HG02623 (cell line): ENCODE measurements at regions not wholly inside any gene's neighbourhood (a gene's known extent, or its start where the extent isn't known, plus 50 kb on each side); places are given as distances from the start of the nearest gene placed in this dataset.
"Not testable (repeated sequence)": the region's sequence is repeated elsewhere in the genome, so short reads cannot be mapped to it uniquely, and the experiment has no call there.

ENCODE experiments used
- ATAC-seq: cut with Tn5 transposase; IDR thresholded peaks from one replicate; pipeline ENCODE4 v1.9.1; 2021; ENCODE audit warnings: moderate library complexity; ENCODE audit not compliant: unreplicated experiment

DNA sequence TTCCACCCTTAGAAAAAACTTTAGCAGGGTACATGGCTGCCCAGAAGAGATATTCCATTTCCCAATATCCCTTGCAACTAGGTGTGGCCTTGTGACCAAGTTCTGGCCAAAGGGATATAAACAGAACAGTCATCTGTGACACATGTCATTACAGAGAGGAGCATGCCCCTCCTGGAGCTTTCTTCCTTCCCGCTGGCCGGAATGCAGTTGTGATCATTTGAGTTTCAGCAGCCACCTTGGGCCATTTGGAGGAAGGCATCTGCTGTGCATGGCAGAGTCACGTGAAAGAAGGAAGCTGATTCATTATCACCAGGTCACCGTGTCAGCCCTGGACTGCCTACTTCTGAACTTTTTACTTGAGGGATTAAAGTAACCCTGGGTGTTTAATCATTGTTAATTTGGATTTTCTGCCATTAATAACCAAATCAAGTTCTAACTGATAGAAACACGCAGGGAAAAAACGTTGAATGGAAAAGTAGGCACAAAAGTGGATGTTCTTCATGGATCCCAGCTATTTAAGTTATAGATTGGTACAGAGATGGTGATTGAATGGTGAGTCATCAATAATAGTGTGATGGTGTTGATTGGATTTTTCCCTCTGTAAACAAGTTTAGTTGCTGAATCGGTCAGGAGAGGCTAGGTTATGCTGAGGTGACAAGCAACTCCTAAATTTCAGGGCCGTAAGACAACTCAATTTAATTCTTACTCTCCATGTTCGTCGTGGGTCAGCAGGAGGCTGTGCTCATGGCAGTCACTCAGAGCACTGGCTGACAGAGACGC is 80.7 kb upstream of the CCDC167 start:
- no peak for ATAC-seq

DNA sequence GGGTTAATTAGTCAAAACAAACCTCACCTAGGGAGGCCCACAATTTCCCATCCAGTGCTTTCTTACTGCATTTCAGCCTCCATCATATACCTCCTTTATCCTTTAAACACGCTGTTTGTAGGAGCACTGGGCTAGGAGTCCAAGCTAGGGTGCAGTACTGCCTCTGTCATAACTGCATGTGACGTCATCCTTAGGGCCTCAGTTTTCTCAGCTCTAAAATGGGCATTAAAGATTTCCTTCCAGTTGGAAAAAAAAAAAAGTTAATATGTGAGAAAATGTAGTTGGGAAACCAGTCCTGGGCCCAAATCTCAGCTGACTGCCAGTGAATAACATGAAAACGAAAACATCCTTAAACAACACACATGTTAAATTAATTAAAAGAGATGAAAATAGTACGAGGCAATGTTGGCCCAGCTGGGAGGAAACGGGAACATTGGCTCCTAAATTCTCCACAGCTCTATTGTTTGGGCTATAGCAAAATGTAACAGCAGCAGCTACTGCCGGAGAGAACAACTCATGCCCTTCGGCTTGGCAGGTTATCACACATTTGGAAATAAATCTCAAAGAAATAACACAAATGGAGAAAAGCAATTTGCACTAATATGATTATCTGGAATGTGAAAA is 79.9 kb upstream of the CCDC167 start:
- no peak for ATAC-seq

DNA sequence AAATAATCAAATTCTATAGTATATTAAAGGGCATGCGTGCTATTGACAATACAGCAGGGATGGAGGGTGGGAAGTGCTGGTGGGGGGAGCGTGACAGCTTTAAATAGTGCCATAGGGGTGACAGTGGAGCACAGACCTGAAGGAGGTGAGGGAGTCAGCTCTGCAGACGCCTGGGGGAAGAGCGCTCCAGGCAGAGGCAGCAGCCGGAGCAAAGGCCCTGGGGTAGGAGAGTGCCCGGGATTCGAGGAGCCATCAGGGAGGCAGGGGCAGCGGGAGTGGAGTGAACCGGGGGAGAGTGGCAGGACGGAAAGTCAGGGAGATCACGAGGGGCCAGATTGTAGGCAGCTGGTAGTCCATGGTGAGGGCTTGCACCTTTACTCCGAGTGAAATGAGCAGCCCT is 78.4 kb upstream of the CCDC167 start:
- ATAC-seq, result no peak

DNA sequence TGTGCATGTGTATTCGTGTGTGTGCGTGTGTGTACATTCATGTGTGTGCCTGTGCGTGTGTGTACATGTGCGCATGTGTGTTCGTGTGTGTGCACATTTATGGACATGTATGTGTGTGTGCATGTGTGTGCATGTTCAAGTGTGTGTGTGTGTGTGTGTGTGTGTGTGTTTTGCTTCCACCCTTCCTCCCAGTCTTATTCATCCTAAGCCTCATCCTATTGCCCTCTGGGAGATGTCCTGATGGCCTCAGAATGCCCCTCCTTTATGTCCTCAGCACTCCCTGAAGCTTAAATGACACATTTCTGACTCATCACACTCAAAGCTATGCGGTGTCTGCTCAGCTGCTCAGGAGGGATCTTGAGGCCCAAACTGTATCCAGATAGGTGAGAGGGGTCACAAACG is 76.6 kb upstream of the CCDC167 start:
- ATAC-seq, result no peak

DNA sequence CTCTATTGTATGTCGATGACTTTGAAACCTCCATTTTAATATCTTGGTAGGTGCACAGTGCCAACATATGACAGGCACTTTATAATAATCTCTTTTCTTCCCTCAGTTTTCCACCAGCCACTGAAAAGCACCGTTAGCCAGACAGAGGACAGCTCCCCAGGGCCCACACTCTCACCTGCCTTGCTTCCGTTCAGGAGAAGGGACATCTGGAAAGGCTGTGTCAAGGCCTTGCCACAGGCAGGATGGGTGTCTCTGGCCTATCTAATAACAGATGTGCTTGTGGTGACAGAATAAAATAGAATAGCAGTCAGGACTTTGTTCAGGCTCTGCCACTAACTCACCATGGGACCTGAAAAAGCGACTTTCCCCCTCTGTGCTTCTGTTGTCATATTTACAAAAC is 75.5 kb upstream of the CCDC167 start:
- no peak for ATAC-seq

DNA sequence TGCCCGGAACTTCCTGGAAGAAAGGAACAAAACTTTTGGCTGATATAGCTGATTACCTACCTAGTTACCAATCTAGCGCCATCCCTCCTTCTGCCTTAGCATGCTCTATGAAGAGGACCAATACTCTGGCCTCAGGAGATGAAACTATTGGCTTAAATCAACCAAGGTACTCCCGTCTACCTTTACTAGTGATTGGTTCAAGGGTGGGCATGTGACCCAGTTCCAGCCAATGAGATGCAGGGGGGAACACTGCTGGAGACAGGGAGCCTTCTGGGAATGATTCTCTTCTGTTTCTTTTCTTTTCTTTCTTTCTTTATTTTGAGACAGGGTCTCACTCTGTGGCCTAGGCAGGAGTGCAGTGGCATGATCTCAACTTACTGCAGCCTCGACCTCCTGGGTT is 72.6 kb upstream of the CCDC167 start:
- ATAC-seq, result no peak

DNA sequence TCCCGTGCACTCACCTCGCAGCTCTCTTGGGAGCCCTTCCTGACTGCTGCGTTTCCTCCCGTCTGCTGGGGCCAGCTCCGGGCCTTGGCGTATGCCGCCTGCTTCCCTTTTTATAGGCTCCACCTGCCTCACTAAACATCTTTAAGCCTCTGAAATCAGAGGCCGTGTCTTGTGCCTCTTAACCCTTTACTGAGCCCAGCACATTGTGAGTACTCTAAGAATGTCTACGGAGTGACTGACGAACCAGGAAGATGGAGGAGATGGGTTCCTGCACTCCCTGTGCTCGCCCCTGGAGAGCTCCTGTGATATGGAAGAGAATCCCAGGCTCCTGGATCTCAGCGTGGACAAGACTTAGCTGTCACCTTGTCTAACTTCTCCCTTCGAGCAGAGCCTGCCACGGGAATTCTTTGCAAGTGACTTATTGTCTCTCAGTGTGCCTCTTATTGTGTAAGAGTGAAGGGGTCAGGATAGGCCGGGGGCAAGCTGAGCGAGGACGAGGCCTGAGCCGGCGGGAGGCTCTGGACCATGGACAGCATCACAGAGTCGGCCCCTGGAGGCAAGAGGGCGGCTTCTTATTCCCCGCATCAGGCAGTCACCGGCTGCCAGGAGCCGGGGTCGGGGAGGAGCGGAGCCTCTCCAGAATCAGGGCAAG is 70.9 kb upstream of the CCDC167 start:
- no peak for ATAC-seq

DNA sequence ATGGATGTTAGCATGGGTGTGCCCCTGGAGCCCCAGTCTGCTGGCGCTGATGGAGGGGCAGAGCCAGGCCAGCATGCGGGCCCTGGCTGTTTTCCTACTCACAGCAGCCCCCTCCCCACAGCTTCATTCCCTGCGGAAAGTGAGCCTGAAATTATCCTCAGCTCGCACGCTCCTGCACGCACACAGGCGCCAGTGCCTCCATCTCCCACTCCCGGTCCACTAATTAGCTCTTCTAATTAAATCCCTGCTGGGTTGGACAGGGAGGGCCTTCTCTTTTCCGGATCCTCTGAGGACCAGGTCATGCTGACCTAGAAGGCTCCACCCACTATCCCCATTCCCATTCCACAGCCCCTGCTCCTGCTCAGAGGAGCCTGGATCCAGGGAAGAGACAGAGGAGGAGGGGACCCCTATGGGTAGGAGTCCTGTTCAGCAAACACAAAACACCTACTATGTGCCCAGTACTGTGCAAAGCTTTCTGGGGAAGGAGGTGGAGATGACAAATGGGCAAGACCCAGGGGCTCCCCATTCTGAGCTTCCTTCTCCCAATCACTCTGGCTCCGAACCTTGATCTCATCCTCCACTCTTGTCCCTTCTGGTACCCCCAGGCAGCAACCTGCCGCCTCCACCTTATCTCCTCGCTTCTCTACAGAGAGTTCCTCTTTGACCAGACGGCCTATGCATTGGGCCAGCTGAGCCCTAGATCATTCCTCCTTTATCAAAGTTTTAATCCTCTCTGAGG is 70.2 kb upstream of the CCDC167 start:
- ATAC-seq, result no peak

DNA sequence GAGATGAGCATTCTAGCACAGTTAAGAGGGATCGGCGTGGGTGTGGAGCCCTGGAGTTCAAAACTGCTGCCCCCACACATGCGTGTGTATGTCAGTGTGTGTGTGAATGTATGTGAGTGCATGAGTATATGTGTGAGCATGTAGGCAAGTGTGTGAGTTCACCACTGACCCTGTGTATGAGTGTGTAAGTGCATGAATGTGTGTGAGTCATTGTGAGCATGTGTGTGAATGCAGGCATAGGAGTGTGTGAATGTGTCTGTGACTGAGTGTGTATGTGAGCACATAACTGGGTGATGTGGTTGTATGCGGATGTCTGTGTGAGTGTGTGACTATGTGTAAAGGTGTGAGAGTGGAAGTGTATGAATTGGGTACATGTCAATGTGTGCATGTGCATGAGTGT is 69.6 kb upstream of the CCDC167 start:
- no peak for ATAC-seq

DNA sequence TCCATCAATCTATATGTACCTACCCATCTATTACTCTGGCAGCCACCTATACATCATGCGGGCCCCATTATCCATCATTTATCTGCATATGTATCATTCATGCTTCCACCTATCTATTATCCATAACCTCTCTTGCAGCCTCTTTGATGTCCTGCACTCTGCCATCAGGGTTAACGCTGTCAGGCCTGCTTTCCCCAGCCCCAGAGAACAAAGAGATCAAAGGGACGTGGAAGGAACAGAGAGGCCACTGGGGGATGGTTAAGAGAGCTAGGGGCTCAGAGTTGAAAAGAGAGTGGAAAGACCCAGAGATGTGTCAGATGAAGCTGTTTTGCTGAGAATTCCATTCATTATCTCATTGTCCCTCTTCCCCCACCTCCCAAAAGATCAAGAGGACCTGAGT is 67.3 kb upstream of the CCDC167 start:
- no peak for ATAC-seq

DNA sequence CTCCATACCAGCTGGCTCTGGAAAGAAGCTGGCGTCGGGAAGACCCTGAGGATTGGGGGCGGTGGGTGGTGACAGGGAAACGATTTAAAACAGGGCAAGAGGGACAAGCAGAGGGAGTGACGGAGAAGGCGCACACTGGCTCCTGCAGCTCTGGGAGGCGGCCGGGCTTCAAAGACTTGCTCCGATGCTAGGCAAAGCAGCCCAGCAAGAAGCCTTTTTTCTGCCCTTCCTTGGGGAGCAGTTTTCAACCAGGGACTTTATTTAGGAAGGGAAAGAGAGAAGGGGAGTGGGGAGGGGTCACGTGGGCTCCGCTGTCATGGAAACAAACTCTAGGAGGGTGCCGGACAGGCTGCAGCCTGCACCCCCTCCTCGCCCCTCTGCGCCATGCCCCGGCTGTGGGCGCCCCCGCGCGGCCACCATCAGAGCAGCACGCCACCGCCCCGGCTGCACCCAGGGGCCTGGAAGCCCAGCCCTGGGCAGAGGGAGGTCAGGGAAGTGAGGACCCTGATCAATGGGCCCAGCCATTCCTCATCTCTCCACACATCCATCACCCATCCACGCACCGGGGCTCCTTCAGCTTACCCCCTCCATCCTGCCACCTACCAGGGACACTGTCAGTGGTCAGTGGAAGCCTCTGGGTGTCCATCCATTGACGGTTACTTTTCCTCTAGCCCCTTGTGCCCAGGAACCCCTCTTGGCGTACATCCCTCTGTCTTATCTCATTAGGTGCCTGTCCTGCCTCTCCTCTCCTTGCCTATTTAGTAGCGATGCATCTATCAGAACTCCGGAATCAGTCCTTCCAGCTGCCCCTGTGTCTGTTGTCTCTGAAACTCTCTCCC is 66.6 kb upstream of the CCDC167 start:
- peak; percentile 37 for ATAC-seq

DNA sequence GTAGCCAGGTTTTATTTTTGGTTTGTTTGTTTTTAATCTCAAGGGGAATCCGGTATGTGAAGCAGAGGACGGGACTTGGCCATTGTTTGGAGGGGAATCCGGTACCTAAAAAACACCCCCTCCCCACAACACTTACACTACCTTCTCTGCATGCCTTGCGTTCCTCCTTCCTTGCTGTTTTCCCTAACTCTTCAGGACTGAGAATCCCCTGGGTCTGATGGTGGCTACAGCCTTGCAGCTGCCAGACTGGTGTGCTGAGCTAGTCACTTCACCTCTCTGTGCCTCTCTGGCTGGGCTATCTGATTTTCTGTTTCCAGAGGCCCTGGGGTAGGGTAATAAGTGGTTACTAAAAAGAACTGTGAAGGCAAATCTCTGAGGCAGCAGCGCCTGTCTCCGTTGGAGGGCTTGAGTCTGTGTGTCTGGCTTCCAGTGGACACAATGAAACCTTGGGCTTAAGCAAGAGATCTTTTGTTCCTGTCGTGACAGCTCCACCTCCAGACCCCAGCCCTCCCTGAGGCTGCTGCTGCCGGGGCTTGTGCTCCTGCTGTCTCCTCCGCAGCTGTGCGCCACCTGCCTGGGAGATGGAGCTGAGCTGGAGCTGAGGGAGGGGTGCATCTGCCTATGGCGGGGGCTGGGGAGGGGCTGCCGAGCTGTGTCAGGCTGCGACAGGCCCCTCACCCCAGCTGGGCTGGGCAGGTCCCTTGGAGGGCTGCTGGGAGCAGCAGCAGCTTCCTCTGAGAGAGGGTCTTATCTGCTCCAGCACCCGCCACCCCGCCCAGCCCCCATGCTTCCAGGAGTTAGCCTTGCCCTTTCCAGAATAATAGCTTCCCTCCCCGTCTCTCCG is 65.8 kb upstream of the CCDC167 start:
- no peak for ATAC-seq

DNA sequence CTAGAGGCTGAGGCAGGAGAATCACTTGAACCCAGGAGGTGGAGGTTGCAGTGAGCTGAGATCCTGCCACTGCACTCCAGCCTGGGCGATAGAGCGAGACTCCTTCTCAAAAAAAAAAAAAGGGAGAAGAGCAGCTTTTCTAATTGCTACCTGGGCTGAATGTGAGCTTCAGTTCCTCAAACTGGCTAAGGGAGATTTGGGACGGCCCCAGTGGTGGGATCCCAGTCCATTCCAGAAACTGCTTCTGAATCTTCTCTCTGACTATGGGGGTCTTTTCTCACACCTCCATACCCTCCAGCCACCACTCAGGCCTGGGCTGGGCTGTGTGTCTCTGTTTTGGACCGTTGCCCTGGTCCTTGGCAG is 63.2 kb upstream of the CCDC167 start:
- ATAC-seq, result not testable (repeated sequence)

DNA sequence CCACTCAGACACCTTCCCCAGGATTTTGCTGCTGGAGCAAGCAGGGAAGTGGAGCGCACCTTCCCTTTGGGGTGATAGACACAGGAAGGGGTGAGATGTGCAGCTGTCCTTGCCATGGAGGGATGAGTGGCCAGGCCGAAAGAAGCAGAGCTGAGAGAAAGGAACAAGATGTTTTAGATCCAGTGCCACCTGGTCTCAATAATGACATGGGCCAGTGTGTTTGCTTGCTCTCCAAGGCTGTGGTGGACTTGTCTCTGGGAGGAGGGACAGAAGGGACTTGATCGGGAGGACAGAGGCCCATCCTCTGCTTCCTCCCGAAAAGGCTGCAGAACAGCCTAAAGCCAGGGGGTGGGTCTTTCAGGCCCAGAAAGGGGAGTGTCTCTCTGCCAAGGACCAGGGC is 61.7 kb upstream of the CCDC167 start:
- no peak for ATAC-seq

DNA sequence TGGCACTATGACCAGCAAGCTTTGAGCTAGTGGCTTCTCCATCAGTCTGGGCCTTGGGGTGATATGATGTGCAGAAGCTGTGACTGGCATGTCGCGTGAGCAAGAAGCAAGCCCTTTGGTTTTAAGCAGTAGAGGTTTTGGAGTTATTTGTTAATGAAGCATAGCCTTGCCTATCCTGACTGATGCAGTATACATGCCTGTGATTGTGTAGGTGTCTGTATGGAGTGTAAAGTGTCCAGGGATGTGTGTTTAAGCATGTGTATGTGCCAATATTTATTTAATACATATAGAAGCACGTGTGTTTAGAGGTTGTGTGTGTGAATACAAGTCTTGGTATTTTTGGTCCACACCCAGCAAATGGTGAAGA is 61.0 kb upstream of the CCDC167 start:
- ATAC-seq, result no peak

DNA sequence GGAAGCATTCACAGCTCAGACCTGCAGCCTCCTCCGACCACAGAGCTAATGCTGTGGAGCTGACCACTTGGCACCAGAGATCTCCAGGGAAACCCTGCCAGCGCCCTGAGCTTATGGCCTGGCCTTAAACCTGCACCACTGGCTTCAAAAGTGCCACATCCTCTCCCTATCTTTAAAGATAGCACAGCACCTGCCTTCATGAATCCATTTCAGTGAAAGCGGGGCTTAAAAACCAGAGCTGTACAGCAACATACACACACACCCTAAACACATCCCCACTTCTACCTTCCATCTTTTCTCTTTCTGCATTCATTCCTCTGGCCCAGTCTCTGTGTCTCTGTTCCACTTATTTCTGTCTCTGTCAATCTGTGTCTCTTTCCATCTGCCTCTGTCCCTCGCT is 59.8 kb upstream of the CCDC167 start:
- ATAC-seq, result no peak

DNA sequence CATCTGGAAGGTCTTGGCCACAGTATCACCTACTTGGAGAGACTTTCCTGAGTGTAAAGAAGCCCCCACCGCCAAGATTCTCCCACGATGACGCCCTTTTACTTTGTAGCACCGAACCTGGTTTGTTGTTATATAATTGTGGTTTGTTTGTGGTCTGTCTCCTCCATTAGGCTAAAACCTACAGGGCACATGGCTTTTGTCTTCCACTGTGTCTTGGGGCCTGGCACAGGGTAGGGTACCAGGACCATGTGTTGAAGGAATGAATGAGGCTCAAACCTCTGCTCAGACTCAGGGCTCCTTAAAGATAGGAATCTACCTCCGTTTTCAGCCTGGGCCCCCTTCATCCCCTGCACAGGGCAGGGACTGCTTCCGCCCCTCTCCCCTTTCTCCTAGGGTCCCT is 59.4 kb upstream of the CCDC167 start:
- ATAC-seq, result no peak

DNA sequence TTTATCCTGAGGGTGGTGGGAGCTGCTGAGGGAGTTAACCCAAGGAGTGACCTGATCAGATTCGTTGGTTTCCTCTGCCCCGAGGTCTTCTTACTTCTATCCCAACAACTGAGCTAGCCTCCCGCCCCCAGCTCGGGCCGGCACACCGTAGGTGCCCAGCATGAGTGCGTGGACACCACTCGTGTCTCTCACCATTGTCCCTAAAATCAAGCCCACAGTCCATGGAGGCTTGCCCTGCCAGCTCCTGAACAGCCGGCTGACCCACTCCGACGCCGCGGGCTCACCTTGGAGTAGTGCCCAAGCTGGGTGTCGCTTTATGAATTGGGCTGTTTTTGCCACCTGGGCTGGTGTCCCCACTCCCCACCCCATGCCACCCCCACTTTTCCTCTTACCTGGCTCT is 59.0 kb upstream of the CCDC167 start:
- no peak for ATAC-seq

DNA sequence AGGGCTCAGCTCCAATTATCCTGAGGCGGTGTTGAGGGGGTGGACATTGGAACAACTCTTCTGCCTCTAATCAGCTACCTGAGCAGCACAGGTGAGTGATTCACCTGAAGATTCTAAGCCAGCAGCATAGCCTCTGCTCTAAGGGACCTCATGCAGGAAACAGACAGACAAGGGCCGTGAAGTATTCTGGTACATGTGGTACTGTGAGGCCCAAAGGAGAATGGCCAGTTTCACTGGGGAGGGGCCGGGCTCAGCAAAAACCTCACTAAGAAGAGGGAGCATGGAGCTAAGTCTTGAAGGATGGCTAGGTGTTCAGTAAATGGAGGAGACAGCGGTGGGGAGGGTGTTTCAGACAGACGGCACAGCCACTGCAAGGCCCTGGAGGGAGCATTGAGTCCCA is 58.5 kb upstream of the CCDC167 start:
- ATAC-seq, result no peak

DNA sequence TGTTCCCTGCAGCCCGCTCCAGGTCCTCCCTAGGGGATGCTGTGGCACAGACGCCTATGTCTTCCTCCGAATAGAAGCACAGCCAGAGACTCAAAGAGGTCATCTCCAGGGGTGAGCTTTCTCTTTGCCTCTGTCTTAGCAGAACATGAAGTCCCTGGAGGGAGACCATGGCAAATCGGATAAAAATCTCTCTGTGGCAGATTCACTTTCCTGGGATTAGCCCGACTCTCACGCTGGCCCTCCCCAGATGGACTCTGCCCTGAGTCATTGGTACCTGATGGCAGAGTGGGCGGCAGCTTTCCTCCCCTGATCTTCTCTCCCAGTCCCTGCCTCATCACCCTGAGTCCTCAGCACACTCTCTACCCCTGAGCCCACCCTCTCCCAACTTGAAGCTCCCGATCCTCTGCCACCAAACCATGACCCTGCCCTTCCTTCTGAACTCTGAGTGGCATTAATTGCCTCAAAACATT is 58.0 kb upstream of the CCDC167 start:
- ATAC-seq, result no peak
